GM18508 (cell line): ENCODE measurements at regions not wholly inside any gene's neighbourhood (a gene's known extent, or its start where the extent isn't known, plus 50 kb on each side); places are given as distances from the start of the nearest gene placed in this dataset.

Experiments
- ATAC-seq: cut with Tn5 transposase; IDR thresholded peaks from one replicate; pipeline ENCODE4 v1.9.1; 2021; ENCODE audit warnings: moderate number of reproducible peaks; ENCODE audit not compliant: insufficient read depth, unreplicated experiment

DNA sequence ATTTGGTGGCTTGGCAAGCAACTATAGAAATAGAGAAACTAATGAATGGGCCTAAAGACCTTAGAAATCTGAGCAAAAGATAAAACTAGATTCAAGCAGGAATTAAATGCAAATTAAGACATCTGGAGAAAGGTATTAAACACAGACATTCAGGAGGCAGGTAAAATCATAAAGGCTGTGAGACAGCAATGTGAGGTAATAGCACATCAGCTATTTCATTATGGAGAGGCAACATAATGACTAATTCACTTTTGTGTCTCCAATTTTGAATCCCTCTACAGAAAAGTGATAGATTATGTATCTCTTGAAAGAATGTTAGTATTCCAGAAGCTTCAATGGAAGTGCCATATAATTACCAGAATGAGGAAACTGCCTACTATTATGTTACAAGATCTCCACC is 175.9 kb upstream of the LRIG3 start:
- no peak for ATAC-seq

DNA sequence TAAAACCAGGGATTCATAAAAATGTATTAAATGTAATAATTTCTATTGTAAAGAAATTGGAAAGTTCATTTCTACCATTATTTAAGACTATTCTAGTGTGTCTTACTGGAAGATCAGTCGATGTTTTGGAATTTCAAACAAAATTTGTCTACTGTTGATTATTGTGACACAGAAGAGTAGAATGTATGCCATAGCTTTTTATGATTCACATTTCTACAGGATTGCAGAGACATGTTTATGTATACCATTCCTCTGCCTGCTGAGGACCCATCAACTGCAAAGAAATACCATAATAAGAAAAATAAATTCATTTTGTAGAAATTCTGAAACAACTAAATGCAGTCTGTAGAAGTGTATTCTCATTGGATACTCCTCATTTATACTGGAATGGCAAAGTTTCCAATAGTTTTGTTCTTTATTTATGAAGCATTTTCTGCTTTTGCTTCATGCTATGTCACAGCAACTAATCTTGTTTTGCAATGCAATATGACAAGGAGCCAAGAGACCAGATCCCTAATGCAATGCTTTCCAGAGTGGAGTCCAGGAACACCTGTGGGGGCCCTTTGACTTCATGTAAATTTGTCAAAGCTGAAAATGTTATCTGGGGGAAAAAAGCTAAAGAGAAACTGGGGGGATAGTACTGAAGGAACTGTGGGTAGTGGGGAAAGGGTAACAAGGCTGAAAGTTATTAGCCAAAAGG is 172.9 kb upstream of the LRIG3 start:
- no peak for ATAC-seq

DNA sequence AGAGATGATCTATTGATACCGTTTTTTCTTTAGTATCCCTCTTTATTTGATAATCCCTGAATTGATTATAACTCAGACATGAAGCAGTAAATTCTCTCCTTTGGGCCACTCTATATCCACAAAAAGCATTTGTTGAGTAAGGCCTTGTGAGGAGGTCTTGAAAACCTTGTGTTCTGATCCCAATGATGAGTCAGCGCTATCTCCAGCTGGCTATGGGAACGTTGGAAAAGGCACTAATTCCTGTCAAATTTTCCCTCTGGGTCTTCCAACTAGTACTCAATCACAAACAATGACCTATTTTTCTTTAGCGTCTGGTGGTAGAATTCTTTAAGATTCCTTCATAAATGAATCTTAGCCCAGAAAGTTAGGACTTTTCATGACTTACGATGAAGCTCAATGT is 168.4 kb upstream of the LRIG3 start:
- ATAC-seq, result no peak

DNA sequence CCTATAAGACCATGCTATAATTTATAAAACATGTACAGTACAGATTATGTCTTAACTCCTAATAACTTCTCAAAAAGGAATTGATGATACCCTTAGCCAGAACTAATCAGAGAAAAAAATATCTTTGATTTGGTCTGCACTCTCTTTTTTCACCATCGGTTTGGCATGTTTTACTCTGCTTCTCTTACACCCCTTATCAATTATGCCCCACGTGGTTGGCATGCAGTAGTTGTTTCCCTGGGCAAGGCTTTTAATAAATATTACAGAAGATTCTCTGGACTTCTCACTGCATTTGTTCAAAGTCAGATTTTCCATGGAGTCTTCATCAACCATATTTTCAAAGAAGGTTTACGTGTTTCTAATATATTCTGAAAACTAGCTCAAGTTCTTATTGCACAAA is 167.4 kb upstream of the LRIG3 start:
- ATAC-seq, result no peak

DNA sequence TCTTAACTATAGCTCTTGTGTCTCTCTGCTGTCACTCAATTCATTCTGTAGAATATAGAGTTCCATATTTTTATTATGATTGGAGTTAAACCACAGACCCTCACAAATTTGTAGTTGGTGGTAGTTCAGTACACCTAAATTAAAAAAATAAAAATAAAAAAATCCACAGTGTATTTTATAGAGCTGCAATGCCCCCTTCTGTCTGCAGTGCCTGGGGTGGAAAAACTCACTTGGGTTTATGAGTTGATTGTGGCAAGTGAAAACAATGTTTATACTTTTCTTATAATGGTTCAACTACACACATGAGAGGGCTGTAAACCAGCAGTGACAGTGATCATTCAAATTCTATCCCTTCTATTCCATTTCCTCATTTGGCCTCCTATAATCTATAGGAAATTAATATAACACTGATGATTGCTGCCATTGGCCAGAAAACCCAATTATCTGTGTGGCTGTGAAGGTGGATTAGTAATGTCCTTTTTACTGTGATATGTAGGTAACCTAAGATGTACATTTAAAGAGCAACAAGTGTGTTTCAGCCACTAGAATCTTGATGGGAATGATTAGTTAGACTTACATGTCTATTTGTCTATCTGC is 166.9 kb upstream of the LRIG3 start:
- ATAC-seq, result no peak

DNA sequence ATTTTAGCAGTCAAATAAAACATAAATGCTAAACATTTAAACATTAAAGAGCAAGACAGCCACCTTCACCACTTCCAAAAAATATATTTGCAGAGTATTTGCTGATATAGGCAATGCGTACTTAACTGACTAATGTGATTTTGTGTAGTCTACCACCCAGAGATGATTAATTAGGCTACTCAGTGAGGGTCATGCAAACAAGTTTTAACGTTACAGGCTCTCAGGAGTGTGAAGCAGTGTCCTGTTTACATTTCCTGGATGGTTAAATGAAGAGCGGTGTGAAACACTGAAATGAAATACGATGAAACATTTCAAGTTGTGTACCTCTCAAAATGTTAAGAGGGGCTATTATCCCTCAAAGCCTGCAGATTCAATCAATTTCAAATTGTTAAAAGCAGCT is 165.8 kb upstream of the LRIG3 start:
- no peak for ATAC-seq

DNA sequence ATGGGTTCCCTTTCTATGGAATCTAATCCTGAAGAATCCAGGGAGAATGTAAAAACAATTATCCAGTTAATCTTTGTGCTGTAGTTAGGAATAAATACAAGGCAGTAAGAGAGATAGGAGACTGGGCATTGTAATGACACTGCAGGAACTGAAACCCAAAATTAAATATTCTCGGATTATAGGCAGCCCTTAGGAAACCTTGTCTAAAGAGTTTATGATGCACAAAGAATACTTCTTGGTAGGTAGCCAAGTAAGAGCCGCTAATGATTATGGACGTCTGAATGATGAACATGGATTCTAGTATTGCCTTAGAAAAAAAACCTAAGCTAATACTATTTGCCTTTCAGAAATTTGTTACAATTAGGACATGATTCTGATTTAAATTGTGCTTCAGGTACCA is 165.4 kb upstream of the LRIG3 start:
- ATAC-seq, result no peak

DNA sequence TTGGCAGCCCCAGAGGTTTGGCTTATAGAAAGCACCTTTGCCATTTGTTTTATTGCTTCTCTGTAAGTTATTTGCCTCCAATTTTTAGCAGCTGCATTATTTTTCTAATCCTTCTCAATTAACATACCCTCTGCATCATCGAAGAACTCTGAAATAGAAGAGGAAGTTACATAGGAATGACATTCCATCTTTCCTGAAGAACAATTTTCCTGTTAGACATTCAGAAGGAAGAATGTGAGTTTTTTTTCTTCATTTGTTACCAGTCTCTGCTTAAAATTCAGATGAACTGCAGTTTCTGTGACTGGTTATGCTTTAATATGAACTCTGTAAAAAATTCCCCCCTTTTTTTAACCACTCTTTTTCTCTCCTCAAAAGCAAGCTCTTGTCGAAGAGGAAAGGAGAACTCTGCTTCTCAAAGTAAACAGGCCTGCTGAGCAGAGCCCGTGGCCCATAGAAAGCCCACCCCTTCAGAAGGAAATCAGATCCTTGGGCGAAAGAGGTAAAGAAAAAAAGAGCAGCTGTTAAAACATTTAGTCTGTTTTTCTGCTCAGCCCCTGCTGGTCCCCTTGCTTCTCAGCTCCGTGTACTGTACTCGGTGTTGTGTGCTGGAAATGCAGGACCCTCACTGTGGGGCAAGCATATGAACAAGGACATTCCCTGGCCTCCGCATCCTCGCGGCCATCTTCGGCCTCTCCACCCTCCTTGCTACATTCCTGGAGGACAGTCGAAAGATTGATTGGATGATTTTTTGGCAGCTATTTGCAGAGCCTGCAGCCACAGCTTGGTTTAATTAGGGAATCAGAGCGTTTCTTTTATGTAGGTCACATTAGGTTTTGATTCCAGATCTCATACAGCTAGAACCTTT is 164.4 kb upstream of the LRIG3 start:
- no peak for ATAC-seq

DNA sequence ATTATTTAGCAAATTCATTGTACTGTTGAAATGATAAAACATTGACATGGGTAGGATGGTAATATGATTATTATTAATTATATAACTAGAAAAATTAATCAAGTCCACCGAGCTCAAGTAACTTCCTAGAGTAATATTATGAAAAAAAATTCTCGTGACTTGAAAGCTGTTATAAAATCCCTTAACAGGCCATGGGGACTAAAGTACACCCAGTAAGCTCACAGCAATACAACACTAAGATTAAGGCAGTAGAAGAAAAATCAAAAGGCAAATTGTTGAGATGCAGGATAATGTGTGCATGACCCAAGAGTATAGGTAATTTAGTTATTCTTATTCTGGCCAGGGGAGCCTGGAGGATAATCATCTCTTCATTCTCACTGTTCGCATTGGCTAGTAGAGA is 162.6 kb upstream of the LRIG3 start:
- ATAC-seq, result no peak

DNA sequence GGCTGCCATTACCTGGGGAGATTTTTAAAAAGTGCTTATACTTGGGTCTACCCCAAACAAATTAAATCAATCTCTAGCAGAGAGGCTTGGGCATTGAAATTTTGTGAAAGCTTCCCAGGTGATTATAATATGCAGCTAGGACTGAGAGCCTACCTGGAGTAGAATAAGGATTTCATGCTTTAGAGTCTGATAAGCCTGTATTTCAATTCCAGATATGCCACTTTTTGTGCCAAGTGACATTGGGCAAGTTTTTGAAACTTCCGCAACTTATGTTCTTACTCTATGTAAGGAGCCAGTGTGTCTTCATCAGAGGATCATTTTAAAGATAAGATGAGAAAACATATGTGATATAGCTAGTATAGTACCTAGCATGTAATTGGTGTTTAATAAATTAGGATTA is 159.8 kb upstream of the LRIG3 start:
- ATAC-seq, result no peak

DNA sequence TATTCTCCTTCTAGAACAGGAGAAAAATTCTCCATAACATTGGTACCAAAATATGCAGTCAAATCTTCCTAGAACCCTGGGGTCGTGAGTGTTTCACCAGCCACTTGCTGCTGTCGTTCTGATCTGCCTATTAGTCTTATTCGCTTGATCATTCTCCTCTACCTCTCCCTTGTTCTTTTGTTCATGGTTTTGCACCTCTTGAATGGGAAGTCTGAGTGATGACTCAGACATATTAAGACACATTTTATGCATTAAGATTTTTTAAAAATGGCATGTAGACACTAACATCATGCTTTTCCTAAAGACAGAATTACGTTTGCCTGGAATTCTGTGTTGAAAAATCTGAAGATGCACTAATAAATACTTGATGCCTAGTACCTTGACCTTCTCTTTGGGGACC is 159.2 kb upstream of the LRIG3 start:
- ATAC-seq, result no peak

DNA sequence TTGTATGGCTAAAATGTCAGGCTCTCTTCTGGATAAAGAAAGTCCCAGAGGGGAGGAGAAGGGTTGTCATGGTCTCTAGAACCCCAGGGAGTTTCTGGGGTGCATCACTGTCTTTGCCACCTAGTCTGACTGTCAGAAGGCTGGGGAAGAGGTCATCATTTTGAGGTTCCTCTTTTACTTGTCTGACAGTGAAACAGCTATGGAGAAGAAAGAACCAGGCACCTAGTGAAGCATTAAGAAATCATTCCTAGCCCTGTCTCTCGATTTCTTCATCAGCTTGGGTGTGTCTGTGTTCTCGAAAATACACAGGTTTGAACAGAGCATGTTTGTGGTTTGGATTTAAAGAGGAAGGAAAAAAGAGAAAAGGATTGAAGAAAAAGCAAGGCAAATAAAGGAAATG is 158.7 kb upstream of the LRIG3 start:
- no peak for ATAC-seq

DNA sequence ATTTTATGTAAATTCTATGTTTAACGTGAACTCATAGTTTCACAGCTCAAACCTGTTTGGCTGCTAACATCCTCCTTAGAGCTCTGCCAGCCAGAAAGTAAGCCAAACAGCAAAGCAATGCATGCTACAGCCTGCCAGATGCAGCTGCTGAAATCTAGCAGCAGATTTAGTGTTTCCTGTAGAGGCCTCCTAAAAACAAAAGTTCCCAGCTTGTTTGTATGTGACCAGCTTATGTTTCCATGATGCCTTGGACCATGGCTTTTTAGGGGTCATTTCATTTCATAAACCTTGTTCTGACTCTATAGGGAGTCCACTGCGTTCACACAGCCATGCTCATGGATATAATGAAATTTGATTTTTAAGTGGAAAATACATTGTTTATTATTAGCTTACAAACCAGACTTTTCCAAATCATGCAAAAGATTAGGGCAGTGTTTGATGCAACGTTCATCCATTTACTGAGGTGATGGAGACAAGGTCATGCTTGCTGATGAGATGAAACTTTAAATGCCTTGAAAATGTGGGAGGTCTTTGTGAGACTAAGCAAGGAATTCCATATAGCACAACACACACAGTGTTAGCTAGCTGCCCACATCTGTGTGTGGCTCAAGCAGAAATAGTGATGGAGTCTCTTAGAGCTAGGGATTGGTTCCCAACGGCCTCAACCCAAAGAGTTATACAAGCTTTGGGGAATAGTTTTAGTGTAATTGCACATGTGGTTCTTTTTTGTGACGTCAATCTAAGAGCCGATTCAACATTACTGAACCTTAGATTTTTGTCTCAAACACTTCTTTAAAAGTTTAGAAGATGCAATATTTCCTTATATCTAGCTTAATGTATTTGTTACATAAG is 157.5 kb upstream of the LRIG3 start:
- no peak for ATAC-seq

DNA sequence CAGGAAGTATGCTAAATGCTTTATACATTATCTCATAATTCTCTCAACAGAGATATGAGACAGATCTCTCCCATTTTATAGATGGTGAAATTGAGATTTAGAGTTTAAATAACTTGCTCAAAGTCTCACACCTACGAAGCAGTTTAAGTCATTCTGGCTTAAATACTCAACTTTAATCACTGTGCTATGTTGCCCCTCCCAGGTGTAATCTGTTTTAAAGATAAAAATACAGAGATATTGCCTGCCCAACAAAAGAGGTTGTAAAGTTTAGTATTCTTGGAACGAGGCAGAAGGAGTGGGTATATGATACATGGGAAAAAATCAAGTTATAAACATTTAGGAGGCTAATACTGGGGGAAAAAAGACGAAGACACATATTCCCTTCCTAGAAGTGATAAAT is 156.8 kb upstream of the LRIG3 start:
- ATAC-seq, result no peak

DNA sequence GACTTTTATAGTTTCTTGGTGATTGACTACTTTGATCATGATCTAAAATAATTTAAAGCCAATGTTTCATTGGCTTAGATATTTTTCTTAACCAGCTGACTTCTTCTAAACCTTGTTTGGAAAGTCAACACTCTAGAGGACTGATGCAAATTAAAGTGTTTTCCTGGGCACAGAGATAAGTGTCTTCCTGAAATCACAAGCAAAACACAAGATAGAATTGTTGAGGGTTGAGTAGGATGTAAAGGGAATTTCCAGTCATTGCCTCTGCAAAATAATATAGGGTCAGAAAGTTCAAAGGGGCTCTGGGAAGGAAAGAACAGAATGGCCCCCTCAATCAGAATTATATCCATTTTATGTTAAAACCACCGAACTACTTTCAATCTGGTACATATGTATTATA is 156.3 kb upstream of the LRIG3 start:
- ATAC-seq, result no peak

DNA sequence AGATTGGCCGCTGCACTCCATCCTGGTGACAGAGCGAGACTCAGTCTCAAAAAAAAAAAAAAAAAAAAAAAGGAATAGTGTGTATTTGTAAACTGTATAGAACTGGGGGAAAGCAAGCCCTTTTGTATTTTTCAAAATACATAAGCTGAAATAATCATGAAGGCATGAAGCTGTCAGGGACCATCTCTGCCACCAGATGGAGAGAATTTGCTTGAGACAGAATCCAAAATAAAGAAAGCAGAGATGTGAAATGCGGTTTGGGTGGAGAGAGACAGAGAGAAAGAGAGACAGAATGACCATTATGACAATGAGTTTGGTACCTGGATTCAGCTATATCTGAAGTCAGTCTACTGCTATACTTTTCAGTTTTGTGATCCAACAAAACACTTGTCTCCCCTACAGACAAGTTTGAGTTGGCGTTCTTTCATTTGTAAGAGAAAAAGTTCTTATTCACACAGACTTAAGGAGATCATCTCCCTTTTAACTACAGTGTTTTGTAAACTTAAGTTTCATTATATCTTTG is 155.7 kb upstream of the LRIG3 start:
- ATAC-seq, result no peak

DNA sequence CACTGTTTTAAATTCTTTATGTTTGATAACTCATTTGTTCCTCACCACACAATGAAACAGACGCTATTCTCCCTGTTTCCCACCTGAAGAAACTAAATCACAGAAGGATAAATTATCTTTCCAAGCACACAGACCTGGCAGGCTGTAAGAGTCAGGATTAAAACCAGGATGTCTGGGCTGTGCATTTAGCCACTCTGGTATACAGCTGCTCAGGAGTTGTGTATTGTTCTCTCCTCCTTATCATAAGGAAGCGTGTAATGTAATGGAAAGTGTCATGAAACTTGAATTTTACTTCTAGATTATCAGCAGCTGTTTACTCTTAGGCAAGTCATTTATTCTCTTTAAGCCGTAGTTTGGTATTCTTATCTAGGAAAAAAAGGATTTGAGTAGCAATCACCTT is 154.8 kb upstream of the LRIG3 start:
- no peak for ATAC-seq

DNA sequence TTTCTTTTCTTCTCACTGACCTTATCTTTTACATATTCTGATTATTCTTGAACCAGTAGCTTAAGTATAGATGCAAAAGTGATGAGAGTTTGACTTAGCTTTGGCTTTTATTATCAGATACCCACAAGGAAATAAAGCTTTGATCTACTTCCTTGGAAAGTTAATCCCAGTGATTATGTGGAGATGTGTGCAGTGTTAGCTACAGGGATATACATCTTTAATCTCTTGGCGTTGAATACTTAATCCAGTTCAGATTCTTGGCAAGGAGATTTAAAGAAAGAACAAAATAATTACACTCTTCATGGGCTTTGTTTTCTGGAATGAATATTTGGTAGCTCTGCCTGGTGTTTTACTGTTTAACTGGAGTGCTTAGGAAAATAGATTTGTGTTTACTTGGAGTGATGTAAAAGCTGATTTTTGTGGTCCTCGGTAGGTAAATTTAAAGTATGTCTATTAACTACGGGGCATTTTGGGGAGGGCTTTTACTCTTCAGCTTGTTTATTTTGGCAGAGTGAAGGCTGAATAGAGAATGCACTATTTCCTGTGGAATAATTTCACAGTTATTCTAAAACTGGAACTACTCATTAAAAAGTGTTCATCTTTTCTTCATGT is 150.1 kb upstream of the LRIG3 start:
- no peak for ATAC-seq

DNA sequence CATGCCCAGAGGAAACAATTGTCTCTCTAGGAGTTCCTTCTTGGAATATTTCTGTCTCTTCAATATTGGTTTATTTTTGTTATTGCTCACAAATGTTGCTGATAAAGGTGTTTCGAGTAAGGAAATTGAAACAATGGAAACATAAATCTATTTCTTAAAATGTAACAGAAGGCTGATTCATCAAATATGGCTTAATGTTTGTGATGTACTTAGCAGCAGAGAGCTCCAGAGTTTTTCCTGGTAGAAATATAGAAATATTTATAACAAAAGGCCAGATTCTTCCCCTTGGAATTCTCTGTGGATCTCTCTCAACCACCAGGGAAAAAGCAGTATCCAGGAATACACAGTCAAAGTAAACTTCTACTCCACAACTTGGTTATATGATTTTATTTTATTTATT is 149.2 kb upstream of the LRIG3 start:
- ATAC-seq, result no peak

DNA sequence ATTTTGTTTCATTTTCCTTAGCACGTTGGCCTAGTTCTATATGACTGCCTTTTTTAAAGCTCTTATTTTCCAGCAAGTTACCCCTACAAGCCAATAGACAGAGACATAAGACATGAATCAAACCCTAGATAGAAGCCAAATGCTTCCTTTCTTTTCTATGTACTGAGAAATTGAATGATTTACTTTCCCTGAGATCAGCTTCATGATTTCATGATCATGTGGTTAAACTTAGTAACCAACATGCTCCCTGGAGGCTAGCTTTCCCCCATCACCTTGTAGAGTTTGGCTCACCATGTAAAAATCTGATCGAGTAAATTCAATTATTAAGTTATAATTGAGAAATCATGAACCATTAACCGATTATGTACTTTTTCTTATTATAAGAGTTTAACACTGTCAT is 148.1 kb upstream of the LRIG3 start:
- ATAC-seq, result no peak
